Upper lobe of left lung (tissue), 4 donors: ENCODE measurements at regions not wholly inside any gene's neighbourhood (a gene's known extent, or its start where the extent isn't known, plus 50 kb on each side); places are given as distances from the start of the nearest gene placed in this dataset.

ENCODE experiments used
- CTCF ChIP-seq, 6 experiments: fragments of 450-650 bp in 4 of 6; fragments of 200-600 bp in 2 of 6; sonication (generic) in 2 of 6; IDR thresholded peaks; one replicate each; pipeline ENCODE4 v1.5.1; 2016 to 2019; ENCODE audit warnings: antibody characterized with exemption in 6 of 6
- EP300 ChIP-seq, 4 donors: sonication (generic); formaldehyde crosslinking; IDR thresholded peaks; one replicate each; pipeline ENCODE4 v1.5.1; 2017; ENCODE audit warnings: antibody characterized with exemption in 4 of 4, control low read depth in 2 of 4
- POLR2AphosphoS5 ChIP-seq, 2 donors: sonication (generic); formaldehyde crosslinking; IDR thresholded peaks; one replicate each; pipeline ENCODE4 v1.5.1; 2017; ENCODE audit warnings: antibody characterized with exemption in 2 of 2

GRCh38 chrX:87900320-87900908 lies 382.8 kb downstream of the KLHL4 start:
- no peak for TF ChIP-seq CTCF (IDR thresholded peaks at IDR 0.05)
- no peak for TF ChIP-seq EP300 (IDR thresholded peaks at IDR 0.05)
- no peak for TF ChIP-seq POLR2AphosphoS5 (IDR thresholded peaks at IDR 0.05)
